GM13976 (cell line): ENCODE measurements at regions not wholly inside any gene's neighbourhood (a gene's known extent, or its start where the extent isn't known, plus 50 kb on each side); places are given as distances from the start of the nearest gene placed in this dataset.

Source experiments
- DNase-seq: peaks from one replicate; pipeline ENCODE4 v3.0.0; 2012; ENCODE audit warnings: low spot score
- CTCF ChIP-seq: IDR thresholded peaks from 2 replicates; pipeline ENCODE4 v1.5.1; 2012; ENCODE audit warnings: borderline replicate concordance, mild to moderate bottlenecking; ENCODE audit not compliant: insufficient read depth; ENCODE audit errors: extremely low read depth, missing control alignments, control extremely low read depth
- in situ Hi-C: fragments of 300-500 bp; cut with MboI; formaldehyde crosslinking; loops from one replicate; pipeline ENCODE4 v1.12.0; 2022; ENCODE audit warnings: low sequenced_read_pairs, mixed read lengths, inconsistent platforms; ENCODE audit not compliant: unreplicated experiment

GRCh38 chr9:30193421-30193820, 2191.0 kb upstream of the ACO1 start:
- DNase-seq: no peak
- no peak for TF ChIP-seq CTCF
- in situ Hi-C loops: no loop called here

GRCh38 chr9:30196941-30197340, 2187.5 kb upstream of the ACO1 start:
- DNase-seq: no peak
- in situ Hi-C loops: no loop called here
- no peak for TF ChIP-seq CTCF

- DNase-seq: no peak
- in situ Hi-C loops: no loop called here
- TF ChIP-seq CTCF: no peak
These were observed 2187.0 kb upstream of the ACO1 start for GRCh38 chr9:30197453-30197852.

- DNase-seq: no peak
- in situ Hi-C loops: no loop called here
- no peak for TF ChIP-seq CTCF
These were observed 2186.5 kb upstream of the ACO1 start for GRCh38 chr9:30197954-30198353.

- in situ Hi-C loops: no loop called here
- no peak for DNase-seq
- no peak for TF ChIP-seq CTCF
These were observed 2185.8 kb upstream of the ACO1 start for GRCh38 chr9:30198463-30199309.

- TF ChIP-seq CTCF: no peak
- in situ Hi-C loops: no loop called here
- DNase-seq: no peak
These were observed 2183.4 kb upstream of the ACO1 start for GRCh38 chr9:30201024-30201423.
